ENCODE measurements at regions not wholly inside any gene's neighbourhood (a gene's known extent, or its start where the extent isn't known, plus 50 kb on each side); places are given as distances from the start of the nearest gene placed in this dataset.

- intact Hi-C loops (cut with micrococcal nuclease; ENCODE audit: unreplicated experiment), result loop anchor here (5.0 to 10.0 kb wide), 2 partner anchors 59 to 516 kb away; a partner anchor contains a TSS
Observed at GRCh38 chr12:14258575-14258940, 106.9 kb upstream of the ATF7IP start.

GRCh38 chr12:14259481-14260010 lies 105.9 kb upstream of the ATF7IP start:
- DNase-seq (ENCODE audit: low spot score), result no peak
- Histone ChIP-seq H3K79me2 (ENCODE audit: insufficient read depth, low read depth, low read length) (no peaks in the 10 kb centered on the region), H4K20me1 (ENCODE audit: insufficient read depth, low read length) (no peaks in the 10 kb centered on the region), H3K4me3 (ENCODE audit: low read depth, low read length, poor library complexity, severe bottlenecking) (no peak overlapping the region), H3K9me3 (ENCODE audit: low read length) (peaks cover 36% of the 10 kb centered on the region), H2AFZ (ENCODE audit: low read length) (peak overlapping the region; percentile 39; the same call in 1 of the 2 replicates), H3K36me3 (ENCODE audit: insufficient read depth, low read length) (peaks cover 16% of the 10 kb centered on the region), H3K27ac (ENCODE audit: low read depth, low read length, poor library complexity, severe bottlenecking) (no peak overlapping the region), H3K4me1 (ENCODE audit: insufficient read depth, low read length, poor library complexity, severe bottlenecking) (peaks cover 68% of the 10 kb centered on the region), H3K9me2 (ENCODE audit: insufficient read depth, low read length) (no peaks in the 10 kb centered on the region), H3K4me2 (ENCODE audit: low read length) (no peak overlapping the region)
- ChIA-PET POLR2A (interaction anchor here (0.6 to 4.2 kb wide), 7 partner anchors 8 to 706 kb away, joined by 3 to 69 read pairs (median 4); no protein-coding TSS in a partner anchor), CTCF (ENCODE audit: unreplicated experiment) (no interaction called here)
- BruUV-seq (replicated peaks), result no TSS peak
- intact Hi-C loops (cut with micrococcal nuclease; ENCODE audit: unreplicated experiment), result loop anchor here (5.0 to 10.0 kb wide), 2 partner anchors 58 to 515 kb away; a partner anchor contains a TSS
- TF ChIP-seq EZH2phosphoT487 (IDR thresholded peaks at IDR 0.05; ENCODE audit: borderline replicate concordance, low read depth, low read length), result no peak
- TF ChIP-seq CTCF (conservative IDR thresholded peaks at IDR 0.05; ENCODE audit: low read length), result no peak

More at GRCh38 chr12:14258575-14258940, 106.9 kb upstream of the ATF7IP start:
- CTCF ChIA-PET (ENCODE audit: unreplicated experiment), result interaction anchor here (1.7 kb wide), 1 partner anchor 136 kb away, joined by 4 read pairs; no protein-coding TSS in a partner anchor
- Histone ChIP-seq H3K4me3 (ENCODE audit: low read depth, low read length, poor library complexity, severe bottlenecking) (peak overlapping the region; percentile 56), H4K20me1 (ENCODE audit: insufficient read depth, low read length) (no peaks in the 10 kb centered on the region), H3K9me3 (ENCODE audit: low read length) (peaks cover 31% of the 10 kb centered on the region), H3K36me3 (ENCODE audit: insufficient read depth, low read length) (peaks cover 16% of the 10 kb centered on the region), H3K4me2 (ENCODE audit: low read length) (peak overlapping the region; percentile 71), H3K27ac (ENCODE audit: low read depth, low read length, poor library complexity, severe bottlenecking) (peak overlapping the region; percentile 98), H3K79me2 (ENCODE audit: insufficient read depth, low read depth, low read length) (no peaks in the 10 kb centered on the region), H3K9me2 (ENCODE audit: insufficient read depth, low read length) (no peaks in the 10 kb centered on the region), H2AFZ (ENCODE audit: low read length) (peak overlapping the region; percentile 82), H3K4me1 (ENCODE audit: insufficient read depth, low read length, poor library complexity, severe bottlenecking) (peaks cover 70% of the 10 kb centered on the region)
- BruUV-seq (replicated peaks), result no TSS peak
- no peak for TF ChIP-seq CTCF (conservative IDR thresholded peaks at IDR 0.05; ENCODE audit: low read length)
- no peak for TF ChIP-seq EZH2phosphoT487 (IDR thresholded peaks at IDR 0.05; ENCODE audit: borderline replicate concordance, low read depth, low read length)
- DNase-seq (ENCODE audit: low spot score), result no peak
- POLR2A ChIA-PET, result interaction anchor here (0.6 to 4.2 kb wide), 8 partner anchors 9 to 155 kb away, joined by 4 to 69 read pairs (median 8); partner anchors contain the start of gene ATF7IP
